Right forelimb (tissue), 1 donor: ENCODE measurements at regions not wholly inside any gene's neighbourhood (a gene's known extent, or its start where the extent isn't known, plus 50 kb on each side); places are given as distances from the start of the nearest gene placed in this dataset.
A peak's percentile ranks its signal among the peaks of the same experiment; 100 is the strongest.
"Not testable (repeated sequence)": the region's sequence is repeated elsewhere in the genome, so short reads cannot be mapped to it uniquely, and the experiment has no call there.

Source experiments
- DNase-seq: peaks from one replicate; pipeline ENCODE4 v3.0.0-alpha.2; 2018

GRCh38 chr6:85191656-85192055 lies 258.2 kb upstream of the NT5E start:
- DNase-seq: no peak

DNA sequence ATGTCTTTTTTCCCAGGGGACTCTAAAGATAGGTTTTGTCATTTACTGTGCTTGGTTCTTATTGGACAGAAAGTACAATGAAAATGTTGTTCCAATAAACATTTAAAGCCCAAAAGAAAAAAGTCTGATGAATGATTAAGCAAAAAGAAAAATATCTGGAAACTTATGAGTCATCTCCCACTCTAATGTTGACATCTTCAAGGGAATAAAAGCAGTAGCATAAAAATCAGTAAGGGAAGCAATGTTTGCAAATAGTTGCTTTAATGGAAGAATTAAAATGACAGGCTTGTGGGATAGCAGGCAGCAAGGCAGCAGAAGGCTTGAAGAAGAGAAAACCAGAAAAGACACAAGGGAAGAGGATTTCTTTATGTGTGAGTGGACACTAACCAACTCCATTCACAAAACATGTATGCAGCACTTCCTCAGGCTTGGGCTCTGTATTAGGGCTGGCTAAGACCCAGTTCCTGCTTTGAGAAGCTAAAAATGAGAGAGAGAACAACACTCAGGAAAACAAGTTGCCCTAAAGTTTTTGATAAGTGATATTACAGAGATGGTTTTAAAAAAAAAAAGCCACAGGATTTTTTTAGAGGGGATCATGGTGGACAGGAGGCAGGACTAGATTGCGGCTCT lies 263.2 kb upstream of the NT5E start:
- no peak for DNase-seq

DNA sequence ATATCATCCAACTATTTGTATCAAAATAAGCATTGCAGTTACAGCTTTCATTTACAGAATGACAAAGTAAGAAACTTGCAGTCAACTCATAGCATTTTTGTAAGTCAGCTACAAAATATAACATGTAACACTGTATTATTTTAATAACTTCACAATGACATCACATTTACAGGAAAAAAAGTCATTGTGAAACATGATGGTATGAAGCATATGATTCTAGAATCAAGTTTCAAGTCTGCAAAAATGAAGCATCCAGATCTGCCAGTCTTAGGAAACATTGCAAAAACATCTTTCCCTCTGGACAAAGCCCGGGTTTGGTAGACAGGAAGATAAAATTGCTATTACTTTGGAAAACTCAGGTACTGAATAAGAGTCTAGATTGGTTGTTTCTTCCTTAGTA lies 263.9 kb upstream of the NT5E start:
- no peak for DNase-seq

- DNase-seq: no peak
These were observed 266.0 kb upstream of the NT5E start for GRCh38 chr6:85183841-85184240.

GRCh38 chr6:85172705-85173104 lies 277.2 kb upstream of the NT5E start:
- no peak for DNase-seq

- no peak for DNase-seq
These were observed 277.7 kb upstream of the NT5E start for GRCh38 chr6:85172161-85172560.

DNA sequence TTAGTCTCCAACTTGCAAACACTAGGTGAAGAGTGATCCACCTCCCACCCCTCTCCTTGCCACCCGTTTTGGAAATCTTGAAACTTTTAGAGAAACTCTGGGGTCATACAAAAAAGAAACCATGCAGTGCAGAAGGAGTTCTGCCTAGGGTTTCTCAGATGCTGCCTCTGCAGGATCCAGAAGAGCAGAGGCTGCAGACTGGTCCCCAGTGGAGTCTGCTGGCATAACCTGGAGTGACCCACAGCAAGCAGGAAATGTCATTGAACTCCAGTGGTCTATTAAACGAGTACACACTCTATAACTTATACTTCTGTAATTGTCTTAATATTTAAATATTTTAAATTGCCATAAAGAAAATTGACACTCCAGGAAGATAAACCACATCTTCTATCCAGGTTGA lies 280.7 kb upstream of the NT5E start:
- DNase-seq: no peak

DNA sequence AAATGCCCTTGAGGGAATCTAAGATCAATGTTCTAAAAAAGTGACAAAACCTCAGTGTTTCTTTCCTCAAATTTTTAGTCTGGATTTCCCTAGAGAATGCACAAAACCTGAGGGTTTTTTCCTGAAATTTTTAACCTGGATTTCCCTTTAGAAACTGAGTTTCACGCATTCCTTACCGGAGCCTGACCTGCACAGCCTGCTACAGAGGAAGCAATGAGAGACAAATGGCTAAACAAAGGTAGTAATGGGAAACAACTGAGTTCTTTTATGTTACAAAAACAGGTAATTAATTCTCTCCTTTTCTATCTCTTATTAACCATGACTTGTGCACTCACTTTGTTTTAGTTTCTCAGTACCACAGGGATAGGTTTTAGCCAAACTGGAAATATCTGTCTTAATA lies 281.7 kb upstream of the NT5E start:
- DNase-seq: no peak

DNA sequence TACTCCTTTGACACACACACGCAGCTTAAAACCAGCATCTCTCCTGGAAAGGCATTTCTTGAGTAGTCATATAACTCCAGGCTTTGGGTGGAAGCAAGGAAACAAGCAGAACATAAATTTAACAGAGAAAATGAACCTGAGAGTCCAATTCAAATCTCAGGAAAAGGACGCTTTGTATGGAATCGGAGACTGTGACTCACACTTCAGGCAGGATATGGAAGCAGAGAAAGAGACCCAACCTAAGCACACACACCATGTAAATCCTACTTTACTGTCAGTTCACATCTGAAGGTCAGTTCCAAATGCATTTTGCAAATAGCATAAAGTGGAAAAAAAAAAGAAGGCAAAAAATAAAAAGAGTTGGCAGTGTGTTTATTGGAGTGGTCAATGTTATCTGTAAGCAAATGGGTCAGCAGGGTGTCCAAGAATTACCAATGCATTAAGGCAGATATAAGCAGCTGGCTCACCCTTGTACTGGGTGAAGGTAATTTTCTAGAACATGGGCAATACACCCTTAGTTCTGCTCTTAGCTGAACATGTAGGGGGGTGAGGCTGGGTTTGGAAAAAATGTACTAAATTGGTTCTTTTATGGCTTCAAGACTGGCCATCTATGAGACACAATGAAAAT lies 283.7 kb upstream of the NT5E start:
- DNase-seq: no peak

DNA sequence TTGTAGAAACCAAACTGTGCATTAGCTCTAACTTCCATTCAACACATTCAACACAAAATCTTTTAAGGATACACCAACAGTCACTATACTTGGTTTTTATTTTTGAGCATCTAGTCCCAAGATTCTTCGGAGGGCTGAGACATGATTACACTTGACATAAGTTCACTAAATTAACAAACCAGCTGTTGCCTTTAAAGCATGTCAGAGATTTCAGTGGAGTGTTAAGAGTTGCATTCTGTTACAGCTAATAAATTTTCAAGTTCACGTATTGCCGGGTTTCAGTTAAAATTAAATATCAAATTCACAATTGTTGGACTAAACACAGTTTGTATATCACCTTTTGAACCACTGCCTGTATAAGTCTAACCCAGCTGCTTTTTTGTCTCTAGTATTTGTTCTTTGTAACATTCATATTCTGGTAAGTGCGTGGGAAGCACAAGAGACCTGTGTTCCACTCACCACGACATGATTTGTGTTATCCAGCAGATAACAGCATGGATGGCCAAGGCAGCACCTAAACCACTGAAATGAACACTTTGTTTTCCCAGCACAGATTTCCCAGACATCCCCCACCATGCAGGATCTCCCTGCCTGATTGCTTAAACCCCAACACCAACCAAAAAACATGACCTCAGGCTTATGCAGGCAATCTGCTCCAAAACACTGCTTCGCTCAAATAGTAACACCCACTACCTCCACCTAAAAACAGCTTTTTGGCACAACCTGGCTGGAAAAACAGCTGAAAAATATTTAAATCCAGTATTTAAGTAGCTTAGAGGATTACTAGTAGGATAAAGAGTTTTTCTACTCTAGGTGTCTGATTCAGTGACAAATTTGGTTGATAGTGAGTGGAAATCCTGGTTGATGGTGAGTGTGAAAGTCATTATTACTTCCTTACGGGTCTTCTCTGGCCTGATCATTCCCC lies 286.5 kb upstream of the NT5E start:
- DNase-seq: no peak

DNA sequence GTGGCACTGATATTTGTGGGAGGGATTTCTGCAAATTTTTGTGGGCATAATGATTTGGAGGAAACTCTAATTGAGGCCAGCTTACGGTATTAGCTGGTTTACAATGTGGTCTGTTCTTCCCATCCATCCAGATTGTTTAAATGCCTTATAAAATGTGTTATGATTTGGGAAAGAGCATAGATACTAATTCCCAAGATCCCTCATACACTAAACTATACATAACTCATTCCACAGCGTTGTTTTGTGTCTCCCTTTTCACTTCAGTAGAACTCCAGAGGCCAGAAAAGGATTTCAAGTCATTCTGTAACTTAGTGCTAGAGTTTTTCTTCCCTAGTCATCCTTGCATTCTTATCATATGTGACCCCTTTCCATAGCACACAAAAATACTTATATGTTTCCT lies 292.6 kb upstream of the NT5E start:
- no peak for DNase-seq

DNA sequence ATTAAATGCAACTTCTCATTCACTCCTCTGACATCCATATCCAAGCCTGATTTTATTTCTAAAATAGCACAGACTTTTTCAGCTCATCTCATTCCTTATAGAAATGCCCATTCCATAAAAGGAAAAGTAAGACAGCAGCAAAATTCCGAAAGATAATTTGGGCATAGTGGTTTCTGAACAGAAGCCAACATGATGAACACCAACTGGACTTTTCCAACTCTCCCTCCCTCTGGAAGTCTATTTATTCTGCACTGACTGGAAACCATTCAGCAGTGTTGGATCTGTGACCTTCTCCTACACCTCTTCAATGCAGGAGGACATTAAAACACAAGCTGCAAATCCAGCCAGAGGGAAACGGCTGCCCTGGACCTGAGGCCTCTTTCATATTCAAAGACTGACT lies 306.2 kb upstream of the NT5E start:
- DNase-seq: peak; percentile 54

- DNase-seq: no peak
These were observed 312.0 kb upstream of the NT5E start for GRCh38 chr6:85137865-85138264.

- no peak for DNase-seq
These were observed 313.6 kb upstream of the NT5E start for GRCh38 chr6:85136310-85136709.

DNA sequence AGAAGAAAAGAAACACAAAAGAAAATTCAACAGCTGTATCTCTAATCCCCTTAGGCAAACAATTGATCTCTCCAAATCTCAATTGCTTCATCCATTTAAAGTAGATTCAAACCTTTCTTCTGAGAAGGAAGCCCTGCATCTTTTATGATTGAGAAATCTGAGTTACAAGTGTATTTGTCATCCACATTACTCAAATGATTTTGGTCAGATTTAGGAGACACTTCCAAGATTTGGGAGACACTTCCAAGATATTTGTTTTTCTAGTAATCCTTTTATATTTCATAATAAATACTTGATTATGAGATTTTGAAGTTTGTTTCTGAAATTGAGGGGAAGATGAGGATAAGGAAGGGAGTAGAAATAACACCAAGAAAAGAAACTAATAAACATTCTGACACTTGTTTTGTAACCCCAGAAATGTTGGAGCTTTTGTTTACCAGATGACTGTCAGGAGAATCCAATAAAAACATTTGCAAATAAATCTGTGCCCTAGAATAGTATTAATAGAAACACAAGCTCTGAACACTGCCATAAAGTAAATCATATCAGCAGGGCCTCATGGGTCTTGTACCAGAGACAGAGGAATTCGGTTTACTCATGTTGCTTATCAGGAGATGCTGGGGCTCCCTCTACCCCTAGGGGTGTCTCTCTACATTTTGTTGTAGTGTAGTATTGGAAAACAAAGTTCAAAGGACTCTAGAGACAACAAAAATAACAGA lies 314.3 kb upstream of the NT5E start:
- DNase-seq: no peak

- DNase-seq: no peak
These were observed 315.7 kb upstream of the NT5E start for GRCh38 chr6:85134172-85134571.

GRCh38 chr6:85132091-85132490 lies 317.8 kb upstream of the NT5E start:
- DNase-seq: no peak

DNA sequence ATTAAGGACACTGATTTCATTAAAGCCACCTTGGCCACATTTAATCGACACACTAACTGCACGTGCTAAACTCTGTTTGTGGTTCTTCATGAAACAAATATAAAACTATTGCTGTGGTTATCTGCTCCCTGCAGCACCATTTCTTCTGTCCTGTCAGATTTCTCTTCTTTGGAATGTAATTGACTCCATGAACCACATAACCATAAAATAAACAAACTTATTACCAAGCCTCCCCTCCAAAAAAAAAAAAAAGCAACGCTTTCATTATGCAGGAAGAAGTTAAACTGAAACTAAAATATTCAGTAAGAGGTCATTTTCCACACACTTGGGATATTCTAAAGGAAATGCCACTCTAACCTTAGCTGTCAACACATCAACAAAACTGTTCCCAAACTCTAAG lies 319.1 kb upstream of the NT5E start:
- no peak for DNase-seq

DNA sequence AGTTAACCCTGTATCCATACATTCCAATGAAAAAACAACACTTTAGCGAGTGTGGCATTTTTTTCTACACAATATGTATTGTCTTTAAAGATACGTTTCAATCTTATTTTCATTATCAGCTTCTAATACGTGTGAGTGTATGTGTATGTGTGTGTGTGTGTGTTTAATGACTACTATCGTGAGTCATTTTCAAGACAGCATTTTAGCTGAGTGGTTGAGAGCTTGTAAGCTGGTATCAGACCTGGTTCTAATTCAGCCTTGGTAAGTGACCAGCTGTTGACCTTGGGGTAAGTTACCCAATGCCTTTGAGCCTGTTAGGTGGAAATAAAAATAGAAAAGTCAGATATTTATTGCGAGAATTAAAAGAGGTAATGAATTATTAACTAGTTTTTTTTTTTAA lies 320.0 kb upstream of the NT5E start:
- no peak for DNase-seq

DNA sequence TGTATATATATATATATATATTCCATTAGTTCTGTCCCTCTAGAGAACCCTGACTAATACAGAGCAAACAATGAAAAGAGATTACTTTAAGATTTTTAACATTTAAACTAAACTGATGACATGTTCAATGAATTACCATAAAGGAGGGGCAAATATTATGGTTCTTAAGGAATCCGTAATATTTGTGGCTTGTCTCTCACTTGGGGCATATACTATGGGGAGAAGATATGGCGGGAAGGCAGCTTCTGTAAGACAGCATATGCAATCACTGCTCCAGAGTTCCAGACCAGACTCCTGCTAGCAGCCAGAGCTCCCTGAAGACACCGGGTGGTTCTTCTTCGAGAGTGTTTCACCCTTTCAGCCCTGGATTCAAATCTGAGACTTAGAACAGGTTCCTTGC lies 321.1 kb upstream of the NT5E start:
- DNase-seq: no peak

DNA sequence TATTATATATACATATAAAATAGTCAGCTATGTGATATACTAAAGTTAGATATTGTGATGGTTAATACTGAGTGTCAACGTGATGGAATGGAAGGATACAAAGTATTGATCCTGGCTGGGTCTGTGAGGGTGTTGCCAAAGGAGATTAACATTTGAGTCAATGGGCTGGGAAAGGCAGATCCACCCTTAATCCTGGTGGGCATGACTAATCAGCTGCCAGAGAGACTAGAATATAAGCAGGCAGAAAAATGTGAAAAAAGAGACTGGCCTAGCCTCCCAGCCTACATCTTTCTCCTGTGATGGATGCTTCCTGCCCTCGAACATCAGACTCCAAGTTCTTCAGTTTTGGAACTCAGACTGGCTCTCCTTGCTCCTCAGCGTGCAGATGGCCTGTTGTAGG lies 321.6 kb upstream of the NT5E start:
- not testable (repeated sequence) for DNase-seq

DNA sequence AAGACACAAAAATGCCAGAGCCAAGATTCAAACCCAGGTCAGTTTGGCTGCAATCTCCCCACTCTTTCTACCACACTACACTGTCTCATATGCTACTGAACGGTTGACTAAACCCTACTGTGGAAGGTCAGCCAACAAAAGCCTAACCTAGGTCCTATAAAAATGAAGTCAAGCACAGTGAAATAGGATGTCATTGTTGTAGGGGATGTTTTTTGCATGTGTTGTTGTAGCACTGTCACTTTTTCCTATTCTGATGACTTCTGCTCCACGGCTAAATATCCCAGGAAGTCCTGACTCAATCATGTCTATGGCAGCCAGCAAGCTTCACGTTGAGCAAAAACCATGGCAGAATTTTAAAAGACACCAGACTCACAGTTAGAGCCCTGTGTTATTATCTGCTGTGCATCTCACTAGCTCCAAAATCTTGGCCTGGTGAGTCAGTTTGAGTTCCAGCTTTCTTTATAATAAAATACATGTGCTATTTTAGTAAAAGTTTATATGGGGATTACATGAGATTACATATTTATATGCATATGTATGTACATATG lies 322.1 kb upstream of the NT5E start:
- no peak for DNase-seq

DNA sequence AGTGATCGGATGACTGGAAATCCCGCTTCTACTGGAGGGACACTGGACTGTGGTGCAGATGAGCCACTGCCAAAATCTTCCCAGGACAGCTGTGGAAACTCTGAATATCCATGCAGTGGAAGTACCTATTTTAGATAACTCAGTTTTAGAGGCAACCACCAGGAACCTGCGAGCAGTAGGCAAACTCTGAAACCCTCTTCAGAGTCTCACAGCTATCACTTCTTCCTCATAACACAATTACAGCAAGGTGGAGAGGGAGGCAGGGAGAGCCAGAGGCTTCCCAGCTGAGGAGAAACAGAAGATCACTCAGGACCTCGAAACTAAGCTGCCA lies 322.8 kb upstream of the NT5E start:
- no peak for DNase-seq
